NCI-H128 (cell line): ENCODE measurements at regions not wholly inside any gene's neighbourhood (a gene's known extent, or its start where the extent isn't known, plus 50 kb on each side); places are given as distances from the start of the nearest gene placed in this dataset.

ENCODE experiments used
- DNase-seq: peaks from one replicate; lab custom pipeline; 2025; ENCODE audit not compliant: unreplicated experiment; lab: John Stamatoyannopoulos, UW

DNA sequence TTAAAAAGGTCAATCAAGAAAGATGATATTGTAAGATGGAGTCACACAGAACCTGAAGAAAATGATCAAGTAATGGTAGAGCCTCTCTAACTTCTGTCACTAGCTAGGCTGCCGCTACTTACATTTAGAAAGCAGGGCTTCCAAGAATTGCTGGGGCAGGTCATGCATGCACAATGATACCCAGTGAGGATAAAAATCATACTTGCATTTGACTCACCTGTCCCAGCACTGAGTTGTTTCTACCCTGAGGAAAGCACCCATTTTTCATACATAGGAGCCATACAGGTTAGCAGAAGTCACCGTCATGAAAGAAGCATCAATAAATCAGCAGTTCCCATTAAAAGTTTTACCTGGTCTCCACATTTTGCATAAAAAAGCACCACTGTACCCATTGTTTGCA lies 662.3 kb upstream of the FANCL start:
- no peak for DNase-seq

DNA sequence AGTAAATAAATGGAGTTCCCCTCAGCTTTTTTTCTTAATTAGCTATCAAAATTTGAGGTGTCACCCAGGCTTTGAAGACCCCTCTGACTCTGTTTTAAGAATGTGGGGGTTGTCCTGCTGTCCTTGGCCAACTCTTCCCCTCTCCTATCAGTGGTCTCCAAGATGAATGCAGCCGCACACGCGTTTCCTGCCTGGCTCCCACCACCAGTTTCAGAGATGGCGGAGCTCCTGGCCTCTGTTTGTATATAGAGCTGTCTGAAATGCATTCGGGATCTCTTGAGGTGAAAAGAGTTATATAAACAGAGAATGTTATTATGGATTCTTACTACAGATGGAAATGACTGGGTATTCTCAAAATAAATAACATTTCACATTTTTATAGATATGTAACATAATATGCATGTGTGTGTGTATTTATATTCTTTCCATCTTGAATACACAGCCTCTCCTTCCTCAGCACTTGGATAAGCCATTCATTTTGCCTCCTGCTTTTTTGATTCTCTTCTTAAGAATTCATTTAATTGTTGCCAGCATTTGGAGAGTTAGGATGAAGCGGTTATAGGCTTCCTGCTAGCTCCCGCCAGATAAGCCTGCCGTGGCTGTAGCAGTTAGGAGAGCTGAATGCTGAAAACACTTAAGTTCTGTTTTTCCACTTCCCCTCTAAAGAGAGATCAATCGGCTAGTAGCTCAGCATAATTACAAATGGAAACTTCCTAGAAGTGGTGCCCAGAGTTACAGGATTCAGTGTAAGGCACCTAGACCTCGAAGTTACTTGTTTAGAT lies 659.3 kb upstream of the FANCL start:
- no peak for DNase-seq

DNA sequence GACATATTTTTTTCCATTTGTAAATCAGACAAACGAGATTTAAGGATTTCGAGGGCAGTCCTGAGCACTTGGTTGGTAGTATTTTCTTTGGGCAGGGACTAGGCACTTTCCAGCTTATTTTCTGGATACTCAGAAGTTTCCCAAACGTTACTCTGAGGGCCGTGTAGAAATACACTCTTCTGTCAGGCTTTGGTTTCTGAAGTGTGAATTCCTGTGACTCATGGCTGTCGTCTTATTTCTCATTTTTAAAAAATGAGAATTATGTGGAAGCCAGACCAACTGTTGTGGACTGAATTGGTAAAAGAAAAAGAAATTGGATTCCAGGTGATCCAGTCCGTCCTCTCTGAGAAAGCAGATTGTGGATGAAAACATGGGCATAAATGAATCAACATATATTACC lies 658.6 kb upstream of the FANCL start:
- no peak for DNase-seq

DNA sequence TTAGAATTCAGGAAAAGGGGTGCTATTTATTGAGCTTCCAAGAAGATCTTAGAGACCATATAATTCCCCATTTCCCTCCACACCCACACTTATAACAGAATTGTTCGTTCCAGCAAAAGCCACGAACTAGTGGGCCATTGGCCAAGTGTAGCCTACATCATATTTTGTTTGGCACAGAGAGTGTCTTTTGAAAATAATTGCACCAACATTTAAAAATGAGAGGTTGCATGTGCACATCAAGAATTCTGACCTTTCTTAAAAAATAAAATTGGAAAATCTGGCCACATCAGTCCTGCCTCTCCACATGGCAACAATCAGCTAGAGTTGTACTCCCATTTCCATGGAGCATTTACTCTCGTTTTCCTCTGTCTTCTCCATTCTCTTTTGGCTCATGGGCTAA lies 655.5 kb upstream of the FANCL start:
- no peak for DNase-seq

DNA sequence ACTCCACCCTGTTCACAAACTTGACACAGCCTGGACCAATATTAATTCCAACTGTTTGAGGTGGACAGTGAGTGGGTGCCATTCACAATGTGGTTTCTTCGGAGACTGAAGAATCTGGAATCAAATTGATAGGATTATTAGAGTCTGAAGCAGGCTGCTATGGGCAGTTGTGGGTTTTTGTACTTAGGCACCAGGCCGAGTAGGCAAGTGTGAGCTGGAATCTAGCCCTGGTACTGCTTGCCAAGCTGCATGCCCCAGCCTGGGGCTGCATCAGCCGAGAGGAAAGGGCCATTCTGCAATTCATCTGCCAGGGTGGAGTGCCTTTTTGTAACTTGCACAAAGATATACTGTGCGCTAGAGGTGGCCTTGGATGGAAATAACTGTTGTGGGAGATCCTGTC lies 654.7 kb upstream of the FANCL start:
- no peak for DNase-seq

DNA sequence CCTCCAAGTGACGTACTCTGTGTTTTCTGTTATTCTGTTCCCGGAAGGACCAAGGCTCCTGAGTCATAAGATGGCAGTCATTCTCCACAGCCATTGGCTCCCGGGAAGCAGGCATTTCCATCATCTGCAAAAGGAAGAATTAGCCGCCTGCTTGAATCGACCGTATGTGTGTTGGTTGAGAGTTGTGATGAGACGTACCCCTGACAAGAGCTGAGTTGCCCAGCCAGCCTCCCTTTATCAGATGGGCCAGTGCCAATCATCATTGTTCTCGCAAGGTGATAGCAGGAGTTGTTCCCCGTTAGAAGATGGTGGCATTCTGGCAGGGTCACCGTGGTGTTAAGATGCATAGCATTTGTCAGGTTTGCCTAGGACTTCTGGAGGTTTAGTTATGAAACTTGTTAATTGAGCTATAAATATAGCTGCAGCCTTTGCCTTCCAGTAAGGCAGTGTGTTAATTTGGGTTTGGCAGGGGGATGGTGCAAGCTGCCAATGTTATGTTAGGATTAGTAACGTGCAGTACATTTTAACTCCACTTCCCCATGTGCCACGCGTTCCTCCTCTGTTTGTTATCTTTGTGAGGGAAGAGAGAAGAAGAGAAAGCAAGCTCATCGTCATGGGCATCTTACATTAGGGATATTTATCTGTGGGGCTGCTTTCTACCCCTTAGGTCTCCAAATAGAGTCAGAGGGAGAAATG lies 652.7 kb upstream of the FANCL start:
- DNase-seq, result no peak

DNA sequence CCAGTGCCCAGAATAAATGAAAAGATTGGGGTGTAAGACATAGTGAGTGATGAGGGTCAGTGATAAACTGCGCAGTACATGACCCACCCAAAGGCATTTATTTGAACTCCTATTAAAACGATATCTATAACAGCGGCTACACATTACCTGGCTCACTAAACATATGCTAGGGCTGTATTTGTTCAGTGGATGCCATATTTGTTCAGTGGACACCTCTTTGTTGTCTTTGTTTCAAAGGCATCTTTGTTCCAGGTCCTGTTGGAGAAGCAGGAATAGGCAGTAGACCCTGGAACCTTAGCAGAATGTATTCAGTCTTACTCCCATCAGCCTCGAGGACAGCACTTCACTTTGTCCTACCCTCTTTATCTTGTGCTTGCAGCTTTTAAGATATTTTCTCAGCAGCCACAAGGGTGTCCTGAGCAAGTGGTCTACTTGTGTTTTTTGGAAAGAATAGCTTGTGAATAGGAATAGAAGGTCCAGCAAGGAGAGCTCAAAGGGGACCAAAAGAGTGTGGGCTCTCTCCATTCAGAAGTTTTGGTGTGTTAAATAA lies 650.8 kb upstream of the FANCL start:
- no peak for DNase-seq

DNA sequence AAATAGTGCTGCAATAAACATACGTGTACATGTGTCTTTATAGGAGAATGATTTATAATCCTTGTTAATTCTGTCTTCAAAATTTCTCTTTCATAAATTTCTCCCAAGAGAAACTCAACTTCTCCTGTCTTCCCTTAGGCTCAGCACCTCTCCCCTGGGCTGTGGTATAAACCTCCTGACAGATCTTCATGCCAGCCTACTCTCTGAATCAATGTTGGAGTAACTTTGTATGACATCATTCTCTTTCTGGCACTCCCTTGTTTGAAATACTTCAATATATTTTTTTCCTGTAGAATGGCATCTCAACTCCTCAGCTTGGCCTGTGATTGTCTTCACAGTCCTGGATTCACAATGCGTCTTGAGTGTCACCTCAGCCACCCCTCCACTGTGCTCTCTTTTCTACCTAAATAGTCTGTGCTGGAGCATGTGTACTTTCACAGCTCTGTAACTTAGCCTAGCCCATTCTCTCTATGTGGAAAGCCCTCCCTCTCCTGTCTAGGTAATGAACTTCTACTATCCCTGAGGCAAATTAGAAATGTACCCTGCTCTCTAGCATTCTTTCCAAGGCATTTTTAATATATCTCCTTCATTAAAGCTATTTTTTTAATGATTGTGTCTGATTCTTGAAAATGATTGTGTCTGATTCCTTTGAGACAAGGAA lies 649.9 kb upstream of the FANCL start:
- DNase-seq, result no peak

DNA sequence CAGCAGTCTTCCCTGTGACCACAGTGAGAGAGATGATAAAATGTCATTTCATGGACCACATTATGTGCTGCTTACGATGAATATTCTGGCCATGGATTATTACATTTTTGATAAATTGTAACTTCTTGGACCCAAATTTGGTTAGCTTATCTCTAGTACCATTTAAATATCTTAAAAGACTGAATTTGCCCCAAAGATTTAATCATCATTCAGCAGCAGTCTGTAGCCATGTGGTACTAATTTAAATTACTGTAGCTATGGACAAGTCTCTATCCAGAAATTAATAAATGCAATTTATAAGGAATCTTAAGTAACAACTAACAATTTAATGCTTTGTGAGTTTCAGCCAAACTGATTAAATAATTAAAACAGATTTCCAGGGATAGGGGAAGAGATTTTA lies 644.9 kb upstream of the FANCL start:
- no peak for DNase-seq

DNA sequence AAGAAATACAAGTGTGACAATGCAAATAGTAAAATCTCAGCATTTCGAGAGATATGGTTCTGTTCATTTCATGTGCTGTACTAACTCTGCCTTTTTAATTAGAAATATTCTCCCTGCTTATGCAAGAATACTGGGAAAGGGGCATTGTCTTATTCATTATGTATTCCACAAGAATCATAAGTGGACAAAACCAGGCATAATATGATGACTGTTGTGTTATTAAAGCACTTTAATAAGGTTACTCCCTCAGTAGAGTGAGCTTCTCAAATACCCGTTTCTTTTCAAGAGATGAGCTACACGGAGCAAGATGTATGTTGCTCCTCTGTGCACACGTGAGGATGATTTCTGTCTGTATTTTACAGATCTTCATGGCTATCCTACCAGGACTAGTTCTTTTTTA lies 638.7 kb upstream of the FANCL start:
- no peak for DNase-seq

DNA sequence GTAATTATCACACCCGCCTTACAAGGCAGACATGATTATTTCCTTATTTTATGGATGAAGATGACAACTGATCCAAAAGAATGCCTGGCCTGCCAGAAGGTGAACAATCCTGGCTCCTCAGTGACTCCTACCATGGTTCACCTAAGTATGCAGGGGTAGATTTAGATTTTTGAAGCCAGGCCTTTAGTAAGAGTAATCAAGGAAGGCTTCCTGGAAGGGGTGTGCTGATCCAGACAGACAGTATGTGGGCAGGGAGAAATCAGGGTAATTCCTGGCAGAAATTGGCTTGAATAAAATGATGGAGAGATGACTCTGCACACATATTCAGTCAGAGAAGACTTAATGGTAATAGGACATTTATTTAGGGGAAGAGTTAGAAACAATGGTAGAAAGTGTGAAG lies 637.7 kb upstream of the FANCL start:
- no peak for DNase-seq

DNA sequence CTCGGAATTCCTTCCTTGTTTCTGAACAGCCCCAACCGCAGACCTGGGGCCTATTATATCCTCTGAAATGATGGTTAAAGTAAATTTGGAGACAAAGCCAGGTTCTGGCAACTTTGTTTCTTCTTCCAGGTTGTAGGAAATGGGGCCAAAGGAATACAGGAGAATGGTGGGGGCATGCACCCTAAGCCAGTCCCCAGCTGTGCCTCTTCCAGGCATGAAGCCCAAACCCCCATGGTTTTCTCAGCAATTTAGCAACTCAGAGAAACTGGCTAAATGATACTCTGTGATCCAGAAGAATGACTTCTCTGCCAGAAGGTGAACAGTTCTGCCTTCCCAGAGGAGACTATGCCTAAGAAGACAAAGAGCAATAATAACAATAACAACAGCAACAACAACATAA lies 635.0 kb upstream of the FANCL start:
- no peak for DNase-seq

DNA sequence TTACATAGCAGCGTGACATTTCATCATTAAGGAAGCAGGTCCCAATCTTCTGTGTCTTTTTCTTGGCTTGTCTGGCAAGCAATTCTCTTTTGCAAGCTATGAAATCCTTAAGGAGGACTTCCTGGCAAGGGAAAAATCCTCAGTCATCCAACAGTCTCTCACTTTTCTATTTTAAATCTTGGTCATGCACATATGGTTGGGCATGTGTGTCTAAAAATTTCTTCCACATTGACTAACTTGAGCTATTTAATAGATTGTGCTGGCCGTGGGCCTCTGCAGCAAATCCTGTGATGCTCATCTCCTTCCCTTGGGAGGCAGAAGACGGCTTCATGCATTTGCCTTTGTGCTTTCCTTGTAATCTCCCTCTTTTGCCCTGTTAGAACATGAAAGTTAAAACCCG lies 634.3 kb upstream of the FANCL start:
- DNase-seq, result no peak

DNA sequence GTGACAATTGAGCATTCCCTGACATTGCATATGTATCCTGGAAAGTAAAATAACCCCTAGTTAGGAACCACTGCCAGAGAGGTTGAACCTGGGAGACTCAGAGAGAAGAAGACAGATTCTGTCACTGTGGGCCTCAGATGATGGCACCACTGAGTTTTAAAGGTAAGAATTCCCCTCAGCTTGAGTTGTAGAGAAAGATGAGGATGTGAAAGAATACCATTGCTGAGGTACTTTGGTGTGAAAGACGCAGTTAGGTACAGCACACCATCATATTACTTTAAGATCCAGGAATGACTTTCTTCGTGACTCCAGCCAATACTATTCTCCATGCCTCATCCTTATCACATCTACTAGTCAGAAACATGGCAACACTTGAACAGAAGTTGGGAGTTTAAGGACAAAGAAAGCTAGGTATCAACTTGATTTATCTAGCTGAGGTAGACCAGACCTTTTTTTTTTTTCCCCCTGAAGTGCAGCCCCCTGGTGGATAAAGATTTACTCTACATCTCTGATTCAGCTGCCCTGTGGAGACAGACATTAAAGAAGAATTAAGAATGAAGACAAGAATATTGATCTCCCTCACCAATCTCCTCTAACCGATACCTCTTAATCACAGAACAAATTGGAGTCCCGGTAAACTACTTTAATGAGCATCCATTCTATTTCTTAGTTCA lies 630.5 kb upstream of the FANCL start:
- no peak for DNase-seq

DNA sequence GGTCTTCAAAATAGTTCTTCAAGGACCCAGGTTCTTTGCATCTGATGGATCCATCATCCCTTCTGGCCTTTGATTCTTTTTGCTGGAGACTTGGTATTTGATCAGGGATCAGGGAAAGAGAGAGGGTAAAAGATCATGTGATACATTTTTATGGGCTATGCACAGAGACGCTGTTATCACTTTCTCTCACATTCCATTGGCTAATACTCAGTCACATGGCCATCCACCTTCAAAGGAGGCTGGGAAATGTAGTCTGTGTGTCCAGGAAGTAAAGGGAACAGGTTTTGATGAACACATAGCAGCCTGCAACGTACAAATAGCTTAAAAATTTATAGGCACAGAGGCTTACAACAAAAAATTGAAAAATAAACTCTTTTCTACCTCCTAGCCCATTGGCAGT lies 629.6 kb upstream of the FANCL start:
- DNase-seq, result no peak

DNA sequence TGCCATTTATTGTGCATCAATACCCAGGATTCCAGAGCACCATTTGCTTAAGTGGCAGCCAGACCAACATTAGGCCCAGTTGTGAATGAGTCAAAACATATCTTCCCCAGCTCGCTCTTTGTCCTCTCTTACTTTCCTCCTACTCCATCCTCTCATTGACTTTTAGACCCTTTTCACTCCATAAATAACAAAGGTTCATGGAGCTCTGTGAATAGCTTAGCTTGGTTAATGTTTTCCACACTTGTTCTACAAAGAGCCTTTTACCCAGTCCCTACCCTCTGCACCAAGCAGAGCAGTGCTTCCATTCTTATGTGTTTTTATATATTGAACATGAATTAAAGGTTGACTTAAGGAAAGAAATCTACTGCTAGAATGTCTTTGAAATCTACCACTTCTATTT lies 625.8 kb upstream of the FANCL start:
- DNase-seq, result no peak

DNA sequence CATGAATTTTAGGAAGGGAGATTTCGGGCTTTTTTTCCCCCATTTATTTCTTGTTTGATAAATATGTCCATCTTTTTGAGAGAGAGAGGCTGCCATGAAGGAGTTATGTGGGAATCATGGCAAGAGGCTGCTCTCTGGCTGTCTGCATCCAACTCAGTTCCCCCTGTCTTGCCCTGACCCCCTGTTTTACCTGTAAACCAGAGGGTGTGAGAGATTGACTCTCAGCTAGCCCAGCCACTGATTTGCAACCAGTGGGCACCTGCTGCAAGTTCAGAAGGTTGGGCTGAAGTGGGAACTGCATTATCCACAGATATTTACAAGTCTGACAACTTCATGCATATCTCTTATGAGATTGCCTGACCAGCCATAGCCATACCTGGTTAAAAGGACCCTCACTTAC lies 625.4 kb upstream of the FANCL start:
- DNase-seq, result no peak

DNA sequence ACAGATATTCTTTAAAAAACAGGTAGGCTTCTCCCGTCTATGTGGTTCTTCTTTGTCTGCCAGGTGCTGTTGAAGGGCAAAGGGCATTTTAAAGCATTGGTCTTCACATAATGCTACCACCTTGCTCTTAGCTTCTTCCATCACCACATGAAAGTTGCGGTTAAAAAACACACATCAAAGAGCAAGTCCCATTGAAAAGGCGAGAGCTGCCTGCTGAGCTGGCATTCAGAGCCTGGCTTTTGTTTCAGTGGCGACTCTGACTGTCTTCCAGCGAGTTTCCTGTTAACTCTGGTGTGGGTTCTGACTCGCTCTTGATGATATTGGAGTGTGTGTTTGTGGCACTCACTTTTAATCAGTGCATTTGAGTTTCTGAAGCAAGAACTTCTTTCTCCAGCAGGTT lies 624.9 kb upstream of the FANCL start:
- no peak for DNase-seq

DNA sequence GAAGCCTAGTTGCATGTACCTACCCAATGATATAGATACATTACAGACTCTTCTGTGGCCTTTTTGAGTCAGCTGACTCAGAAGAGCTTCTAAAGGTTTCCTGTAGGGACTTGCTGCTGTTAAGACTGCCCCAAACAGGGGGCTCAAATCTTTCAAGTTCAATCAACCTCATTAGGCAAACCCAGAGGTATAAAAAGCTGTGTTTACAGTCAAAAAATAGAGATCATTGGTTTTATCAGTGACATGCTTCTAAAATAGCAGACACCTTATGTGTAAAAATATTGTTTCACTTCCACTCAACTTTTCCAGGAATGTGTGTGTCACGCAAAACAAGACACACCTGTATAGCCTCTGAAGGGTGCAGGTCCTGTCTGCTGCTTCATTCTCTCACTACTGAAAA lies 624.3 kb upstream of the FANCL start:
- DNase-seq, result no peak

DNA sequence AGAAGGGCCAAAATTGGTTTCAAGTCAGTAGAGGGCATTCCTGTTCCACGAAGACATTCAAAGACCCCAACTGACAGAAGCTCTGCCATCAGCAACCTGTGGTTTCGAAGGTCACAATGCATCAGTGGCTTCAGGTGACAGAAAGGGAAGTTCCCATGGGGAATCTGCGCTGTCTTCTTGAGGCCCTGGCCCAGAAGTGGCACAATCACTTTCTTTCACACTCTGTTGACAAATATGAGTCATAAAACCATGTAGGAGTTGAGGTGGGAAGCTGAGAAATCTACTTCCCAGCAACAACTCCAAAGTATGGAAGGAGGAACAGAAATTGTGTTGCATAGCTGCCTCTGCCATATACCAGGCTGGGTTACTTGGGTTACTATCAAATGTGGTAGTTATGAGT lies 621.1 kb upstream of the FANCL start:
- no peak for DNase-seq

DNA sequence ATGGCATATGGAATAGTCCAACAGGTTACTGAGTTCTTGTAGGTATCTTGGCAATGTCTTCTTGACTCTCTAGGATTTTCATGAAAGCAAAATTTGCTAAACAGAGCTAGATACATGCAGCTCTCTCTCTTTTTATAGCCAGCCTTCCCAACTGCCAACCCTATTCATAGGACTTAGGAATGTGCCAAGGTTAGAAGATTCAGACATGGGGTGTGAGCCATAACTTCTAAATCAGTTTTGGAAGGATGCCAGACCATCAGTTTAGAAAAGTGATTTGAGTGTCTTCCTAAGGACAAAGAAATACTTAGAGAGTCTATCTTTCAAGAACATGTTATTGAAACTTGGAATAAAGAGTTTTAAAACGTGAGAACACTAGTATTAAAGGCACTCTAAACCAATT lies 619.5 kb upstream of the FANCL start:
- DNase-seq, result peak; percentile 86

DNA sequence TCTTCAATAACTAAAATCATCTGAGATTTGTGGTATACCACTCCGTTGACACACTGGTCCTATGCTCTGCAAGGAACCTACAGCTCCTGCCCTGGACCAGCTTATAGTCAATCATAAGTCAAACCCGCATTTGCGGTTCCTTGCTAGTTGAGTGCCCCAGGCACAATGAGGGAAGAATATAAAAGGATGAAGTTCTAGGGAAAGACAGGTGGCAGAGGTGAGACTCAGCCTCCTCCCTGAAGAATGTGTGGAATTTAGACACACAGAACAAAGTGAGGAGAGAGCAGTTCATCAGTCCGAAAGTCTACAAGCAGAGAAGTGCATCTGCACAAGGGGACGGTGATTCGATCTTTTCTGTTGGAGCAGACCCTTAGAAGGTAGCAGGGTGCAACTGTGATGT lies 615.0 kb upstream of the FANCL start:
- DNase-seq, result no peak
